HUES6 (cell line): ENCODE measurements at regions not wholly inside any gene's neighbourhood (a gene's known extent, or its start where the extent isn't known, plus 50 kb on each side); places are given as distances from the start of the nearest gene placed in this dataset.
"Not testable (repeated sequence)": the region's sequence is repeated elsewhere in the genome, so short reads cannot be mapped to it uniquely, and the experiment has no call there.

Experiments
- H3K27ac ChIP-seq: 2 replicates; pipeline ENCODE4 v1.7.0; 2013; ENCODE audit warnings: low read depth, mild to moderate bottlenecking, low read length, inconsistent platforms
- H3K27me3 ChIP-seq: 2 replicates; pipeline ENCODE4 v1.6.1; 2013; ENCODE audit warnings: low read length; ENCODE audit not compliant: control insufficient read depth, insufficient read depth
- H3K36me3 ChIP-seq: 2 replicates; pipeline ENCODE4 v1.6.1; 2013; ENCODE audit warnings: low read length; ENCODE audit not compliant: control insufficient read depth, insufficient read depth
- H3K4me1 ChIP-seq: 2 replicates; pipeline ENCODE4 v1.6.1; 2013; ENCODE audit warnings: low read length; ENCODE audit not compliant: control insufficient read depth, insufficient read depth
- H3K4me3 ChIP-seq: 2 replicates; pipeline ENCODE4 v1.5.1; 2013; ENCODE audit warnings: low read depth, low read length
- H3K9ac ChIP-seq: one replicate; pipeline ENCODE4 v1.6.1; 2013; ENCODE audit warnings: mild to moderate bottlenecking, low read length
- H3K9me3 ChIP-seq: 2 replicates; pipeline ENCODE4 v1.6.1; 2013; ENCODE audit warnings: low read depth, low read length; ENCODE audit not compliant: control insufficient read depth, insufficient read depth

DNA sequence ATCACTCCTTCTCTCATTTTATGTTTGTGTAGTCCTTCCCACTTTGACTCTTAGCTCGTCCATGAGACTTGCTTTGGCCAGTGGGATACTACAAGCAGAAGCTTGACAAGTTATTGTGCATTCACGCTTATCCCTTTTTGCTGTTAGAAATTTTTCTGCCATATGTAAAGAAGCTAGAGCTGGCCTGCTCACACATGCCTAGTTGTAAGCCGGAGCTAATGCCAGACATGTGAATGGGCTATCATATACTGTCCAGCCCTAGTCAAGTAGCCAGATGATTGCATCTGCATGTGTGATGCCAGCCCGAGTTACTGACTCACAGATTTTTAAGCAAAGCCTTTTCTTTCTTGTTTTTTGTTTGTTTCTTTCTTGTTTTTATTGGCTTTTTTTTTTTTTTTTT, 460.7 kb downstream of the TDRD3 start:
- H3K27ac ChIP-seq: no peak overlapping the region
- no peaks in the 10 kb centered on the region for H3K36me3 ChIP-seq
- no peaks in the 10 kb centered on the region for H3K4me1 ChIP-seq
- H3K9ac ChIP-seq: no peak overlapping the region
- no peak overlapping the region for H3K4me3 ChIP-seq
- peaks cover 7% of the 10 kb centered on the region for H3K9me3 ChIP-seq
- H3K27me3 ChIP-seq: no peaks in the 10 kb centered on the region

- H3K4me3 ChIP-seq: no peak overlapping the region
- no peak overlapping the region for H3K9ac ChIP-seq
- no peaks in the 10 kb centered on the region for H3K36me3 ChIP-seq
- no peaks in the 10 kb centered on the region for H3K27me3 ChIP-seq
- H3K4me1 ChIP-seq: no peaks in the 10 kb centered on the region
- H3K27ac ChIP-seq: no peak overlapping the region
- peaks cover 27% of the 10 kb centered on the region for H3K9me3 ChIP-seq
These were observed 455.9 kb downstream of the TDRD3 start for GRCh38 chr13:60852886-60853285.

GRCh38 chr13:60851378-60851777, 454.4 kb downstream of the TDRD3 start:
- H3K9ac ChIP-seq: no peak overlapping the region
- no peak overlapping the region for H3K27ac ChIP-seq
- H3K27me3 ChIP-seq: no peaks in the 10 kb centered on the region
- no peaks in the 10 kb centered on the region for H3K36me3 ChIP-seq
- no peak overlapping the region for H3K4me3 ChIP-seq
- H3K4me1 ChIP-seq: no peaks in the 10 kb centered on the region
- H3K9me3 ChIP-seq: peaks cover 30% of the 10 kb centered on the region

GRCh38 chr13:60850526-60850925, 453.5 kb downstream of the TDRD3 start:
- H3K27me3 ChIP-seq: no peaks in the 10 kb centered on the region
- H3K36me3 ChIP-seq: no peaks in the 10 kb centered on the region
- no peak overlapping the region for H3K27ac ChIP-seq
- H3K4me3 ChIP-seq: no peak overlapping the region
- H3K4me1 ChIP-seq: no peaks in the 10 kb centered on the region
- no peak overlapping the region for H3K9ac ChIP-seq
- H3K9me3 ChIP-seq: peaks cover 30% of the 10 kb centered on the region

GRCh38 chr13:60838581-60838980, 441.6 kb downstream of the TDRD3 start:
- Histone ChIP-seq H3K4me1 (no peaks in the 10 kb centered on the region), H3K9ac (no peak overlapping the region), H3K9me3 (no peaks in the 10 kb centered on the region), H3K4me3 (no peak overlapping the region), H3K27ac (no peak overlapping the region), H3K27me3 (no peaks in the 10 kb centered on the region), H3K36me3 (no peaks in the 10 kb centered on the region)

GRCh38 chr13:60837806-60838205, 440.8 kb downstream of the TDRD3 start:
- no peak overlapping the region for H3K27ac ChIP-seq
- no peak overlapping the region for H3K9ac ChIP-seq
- 0 out of 2 replicates have a peak, but pooled peaks cover 2% of the 10 kb centered on the region for H3K9me3 ChIP-seq
- no peaks in the 10 kb centered on the region for H3K36me3 ChIP-seq
- no peaks in the 10 kb centered on the region for H3K4me1 ChIP-seq
- no peak overlapping the region for H3K4me3 ChIP-seq
- H3K27me3 ChIP-seq: no peaks in the 10 kb centered on the region

DNA sequence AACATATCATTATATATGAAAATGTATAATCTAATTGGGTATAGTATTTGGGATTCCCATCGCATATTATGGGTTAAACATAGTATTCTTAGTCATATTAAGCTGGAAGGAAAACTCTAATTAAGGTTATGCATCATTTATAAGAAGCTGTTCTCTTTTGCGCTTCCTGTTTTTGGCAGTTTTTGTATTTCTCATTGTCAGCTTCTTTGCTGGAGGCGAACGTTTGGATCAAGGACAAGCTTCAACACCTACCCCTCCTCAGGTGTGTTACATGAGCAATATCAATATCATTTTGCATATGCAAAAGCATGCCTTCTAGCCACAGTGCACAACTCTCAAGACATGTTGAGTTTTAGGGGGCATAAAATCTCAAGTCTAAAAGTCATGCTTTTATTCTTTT, 439.8 kb downstream of the TDRD3 start:
- Histone ChIP-seq H3K27ac (no peak overlapping the region), H3K4me1 (no peaks in the 10 kb centered on the region), H3K9me3 (0 out of 2 replicates have a peak, but pooled peaks cover 7% of the 10 kb centered on the region), H3K4me3 (no peak overlapping the region), H3K9ac (no peak overlapping the region), H3K27me3 (no peaks in the 10 kb centered on the region), H3K36me3 (no peaks in the 10 kb centered on the region)

GRCh38 chr13:60811581-60811980, 414.6 kb downstream of the TDRD3 start:
- Histone ChIP-seq H3K27me3 (no peaks in the 10 kb centered on the region), H3K9me3 (no peaks in the 10 kb centered on the region; the same call in 1 of the 2 replicates), H3K36me3 (no peaks in the 10 kb centered on the region), H3K4me1 (no peaks in the 10 kb centered on the region), H3K9ac (no peak overlapping the region), H3K4me3 (no peak overlapping the region), H3K27ac (no peak overlapping the region)

DNA sequence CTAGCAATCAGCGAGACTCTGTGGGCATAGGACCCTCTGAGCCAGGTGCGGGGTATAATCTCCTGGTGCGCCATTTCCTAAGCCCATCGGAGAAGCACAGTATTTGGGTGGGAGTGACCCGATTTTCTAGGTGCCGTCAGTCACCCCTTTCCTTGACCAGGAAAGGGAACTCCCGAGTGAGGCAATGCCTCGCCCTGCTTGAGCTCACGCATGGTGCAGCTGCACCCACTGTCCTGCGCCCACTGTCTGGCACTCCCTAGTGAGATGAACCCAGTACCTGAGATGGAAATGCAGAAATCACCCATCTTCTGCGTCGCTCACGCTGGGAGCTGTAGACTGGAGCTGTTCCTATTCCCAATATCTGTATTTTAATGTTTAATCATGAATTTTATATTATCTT, 408.6 kb downstream of the TDRD3 start:
- H3K27me3 ChIP-seq, H3K27ac ChIP-seq, H3K4me3 ChIP-seq, H3K36me3 ChIP-seq, H3K4me1 ChIP-seq, H3K9ac ChIP-seq, H3K9me3 ChIP-seq: not testable (repeated sequence)

GRCh38 chr13:60798503-60798902, 401.5 kb downstream of the TDRD3 start:
- Histone ChIP-seq H3K4me3 (no peak overlapping the region), H3K4me1 (no peaks in the 10 kb centered on the region), H3K36me3 (no peaks in the 10 kb centered on the region), H3K9me3 (no peaks in the 10 kb centered on the region), H3K9ac (no peak overlapping the region), H3K27me3 (no peaks in the 10 kb centered on the region), H3K27ac (no peak overlapping the region)

DNA sequence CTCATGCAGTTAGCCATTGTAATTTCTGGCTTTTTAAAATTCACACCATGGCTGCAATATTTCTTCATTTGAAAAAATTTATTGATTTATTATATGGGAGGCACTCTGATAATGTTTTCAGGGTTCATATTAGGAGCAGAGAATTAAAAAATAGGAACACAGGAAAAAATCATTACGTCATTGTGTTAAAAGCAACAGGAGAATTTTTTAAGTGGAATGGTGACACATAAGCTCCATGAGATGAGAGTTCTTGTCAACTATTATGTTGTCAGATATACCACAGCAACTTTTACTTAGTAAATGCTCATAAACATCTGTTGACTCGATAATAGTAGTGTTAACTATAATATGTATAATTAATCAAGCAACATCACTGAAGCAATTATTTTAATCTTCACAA, 400.1 kb downstream of the TDRD3 start:
- Histone ChIP-seq H3K36me3 (no peaks in the 10 kb centered on the region), H3K27ac (no peak overlapping the region), H3K9me3 (no peaks in the 10 kb centered on the region), H3K4me1 (no peaks in the 10 kb centered on the region), H3K9ac (no peak overlapping the region), H3K4me3 (no peak overlapping the region), H3K27me3 (no peaks in the 10 kb centered on the region)

GRCh38 chr13:60794751-60795150, 397.7 kb downstream of the TDRD3 start:
- Histone ChIP-seq H3K4me3 (no peak overlapping the region), H3K27me3 (no peaks in the 10 kb centered on the region), H3K9ac (no peak overlapping the region), H3K9me3 (no peaks in the 10 kb centered on the region), H3K4me1 (no peaks in the 10 kb centered on the region), H3K36me3 (no peaks in the 10 kb centered on the region), H3K27ac (no peak overlapping the region)
